WI38 (cell line): ENCODE measurements at regions not wholly inside any gene's neighbourhood (a gene's known extent, or its start where the extent isn't known, plus 50 kb on each side); places are given as distances from the start of the nearest gene placed in this dataset.
"Not testable (repeated sequence)": the region's sequence is repeated elsewhere in the genome, so short reads cannot be mapped to it uniquely, and the experiment has no call there.

Source experiments
- H3K4me3 ChIP-seq: 2 replicates; pipeline ENCODE4 v1.5.1; 2011; ENCODE audit warnings: low read depth, mild to moderate bottlenecking, control low read depth, low read length
- CTCF ChIP-seq: IDR thresholded peaks from 2 replicates; pipeline ENCODE4 v1.5.1; 2012; ENCODE audit warnings: low read depth, mild to moderate bottlenecking, control low read depth, low read length

GRCh38 chr1:170445096-170445495, 86.9 kb upstream of the GORAB start:
- no peak for TF ChIP-seq CTCF
- H3K4me3 ChIP-seq, result no peak overlapping the region

- TF ChIP-seq CTCF, result no peak
- no peak overlapping the region for H3K4me3 ChIP-seq
Measured at GRCh38 chr1:170448661-170449158, 83.3 kb upstream of the GORAB start.

- not testable (repeated sequence) for H3K4me3 ChIP-seq
Measured at GRCh38 chr1:170457325-170458050, 74.5 kb upstream of the GORAB start.

GRCh38 chr1:170460001-170460400, 72.0 kb upstream of the GORAB start:
- TF ChIP-seq CTCF, result no peak
- H3K4me3 ChIP-seq, result no peak overlapping the region

GRCh38 chr1:170460414-170461155, 71.4 kb upstream of the GORAB start:
- no peak for TF ChIP-seq CTCF
- no peak overlapping the region for H3K4me3 ChIP-seq

- no peak overlapping the region for H3K4me3 ChIP-seq
- TF ChIP-seq CTCF, result no peak
Measured at GRCh38 chr1:170461291-170461747, 70.6 kb upstream of the GORAB start.

GRCh38 chr1:170461762-170462384, 70.1 kb upstream of the GORAB start:
- no peak overlapping the region for H3K4me3 ChIP-seq
- TF ChIP-seq CTCF, result no peak
